NCI-H510A (cell line): ENCODE measurements at regions not wholly inside any gene's neighbourhood (a gene's known extent, or its start where the extent isn't known, plus 50 kb on each side); places are given as distances from the start of the nearest gene placed in this dataset.
"Not testable (repeated sequence)": the region's sequence is repeated elsewhere in the genome, so short reads cannot be mapped to it uniquely, and the experiment has no call there.

ENCODE experiments used
- DNase-seq: peaks from one replicate; lab custom pipeline; 2025; lab: John Stamatoyannopoulos, UW

- DNase-seq, result no peak
Measured at GRCh38 chr5:117624201-117624600, 1049.6 kb upstream of the SEMA6A start.

- no peak for DNase-seq
Measured at GRCh38 chr5:117623042-117623805, 1048.6 kb upstream of the SEMA6A start.

GRCh38 chr5:117621921-117622320, 1047.3 kb upstream of the SEMA6A start:
- DNase-seq, result no peak

GRCh38 chr5:117615226-117615625, 1040.6 kb upstream of the SEMA6A start:
- no peak for DNase-seq

- no peak for DNase-seq
Measured at GRCh38 chr5:117614408-117614807, 1039.8 kb upstream of the SEMA6A start.

GRCh38 chr5:117604845-117605244, 1030.2 kb upstream of the SEMA6A start:
- no peak for DNase-seq

- DNase-seq, result not testable (repeated sequence)
Measured at GRCh38 chr5:117599811-117600210, 1025.2 kb upstream of the SEMA6A start.

GRCh38 chr5:117594166-117594565, 1019.5 kb upstream of the SEMA6A start:
- DNase-seq, result no peak

GRCh38 chr5:117590944-117591343, 1016.3 kb upstream of the SEMA6A start:
- no peak for DNase-seq

- DNase-seq, result no peak
Measured at GRCh38 chr5:117588611-117589010, 1014.0 kb upstream of the SEMA6A start.

GRCh38 chr5:117587111-117587510, 1012.5 kb upstream of the SEMA6A start:
- DNase-seq, result no peak

- no peak for DNase-seq
Measured at GRCh38 chr5:117568622-117569021, 994.0 kb upstream of the SEMA6A start.

- DNase-seq, result no peak
Measured at GRCh38 chr5:117568126-117568525, 993.5 kb upstream of the SEMA6A start.

GRCh38 chr5:117562647-117563046, 988.0 kb upstream of the SEMA6A start:
- no peak for DNase-seq

GRCh38 chr5:117561531-117561930, 986.9 kb upstream of the SEMA6A start:
- DNase-seq, result no peak

- no peak for DNase-seq
Measured at GRCh38 chr5:117559005-117559844, 984.6 kb upstream of the SEMA6A start.

- no peak for DNase-seq
Measured at GRCh38 chr5:117551236-117551635, 976.6 kb upstream of the SEMA6A start.

GRCh38 chr5:117547192-117547591, 972.6 kb upstream of the SEMA6A start:
- no peak for DNase-seq

GRCh38 chr5:117539692-117540091, 965.1 kb upstream of the SEMA6A start:
- DNase-seq, result no peak

- DNase-seq, result no peak
Measured at GRCh38 chr5:117533792-117534191, 959.2 kb upstream of the SEMA6A start.

GRCh38 chr5:117533051-117533670, 958.5 kb upstream of the SEMA6A start:
- DNase-seq, result not testable (repeated sequence)

- no peak for DNase-seq
Measured at GRCh38 chr5:117519957-117520500, 945.4 kb upstream of the SEMA6A start.
